HG03196 (cell line): ENCODE measurements at regions not wholly inside any gene's neighbourhood (a gene's known extent, or its start where the extent isn't known, plus 50 kb on each side); places are given as distances from the start of the nearest gene placed in this dataset.

ENCODE experiments used
- ATAC-seq: cut with Tn5 transposase; IDR thresholded peaks from one replicate; pipeline ENCODE4 v1.9.1; 2021; ENCODE audit not compliant: unreplicated experiment

DNA sequence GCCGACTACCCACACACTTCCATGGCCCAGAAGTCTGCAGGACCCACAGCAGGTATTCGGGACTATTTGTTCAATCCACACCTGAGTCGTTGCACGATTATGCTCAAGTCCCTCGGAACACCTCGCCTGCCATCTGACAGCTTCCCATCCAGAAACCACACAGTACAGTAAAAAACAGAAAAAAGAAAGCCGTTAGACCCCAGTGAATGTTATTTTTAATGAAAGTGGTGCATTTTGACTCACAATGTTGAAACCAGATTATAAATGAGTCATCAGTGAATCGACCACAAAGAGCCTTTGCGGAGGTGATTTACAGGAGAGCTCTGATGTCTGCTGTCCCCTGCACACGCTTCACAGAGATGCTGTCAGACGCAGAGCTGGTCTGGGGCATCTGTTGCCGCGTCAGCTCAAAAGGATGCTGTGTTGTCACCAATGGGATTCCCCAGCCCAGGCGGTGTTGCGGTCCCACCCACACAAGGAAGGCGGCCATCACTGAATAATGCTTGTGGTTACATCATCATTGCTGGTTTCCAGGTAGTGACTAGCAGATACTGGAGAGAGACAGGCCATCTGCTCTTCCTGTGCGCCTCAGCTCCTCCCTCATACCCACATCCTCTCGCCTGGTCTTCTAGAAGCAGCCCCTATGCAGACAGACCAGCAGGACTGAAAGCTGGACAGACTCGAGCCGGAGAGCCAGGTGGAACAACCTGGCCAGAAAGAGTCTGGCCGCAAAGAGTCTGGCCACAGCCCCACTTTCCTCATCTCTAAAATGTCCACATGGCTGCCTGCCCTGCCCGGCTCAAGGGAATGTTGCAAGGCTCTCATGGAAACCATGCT is 116.8 kb downstream of the TOMM20 start:
- peak; percentile 74 for ATAC-seq

DNA sequence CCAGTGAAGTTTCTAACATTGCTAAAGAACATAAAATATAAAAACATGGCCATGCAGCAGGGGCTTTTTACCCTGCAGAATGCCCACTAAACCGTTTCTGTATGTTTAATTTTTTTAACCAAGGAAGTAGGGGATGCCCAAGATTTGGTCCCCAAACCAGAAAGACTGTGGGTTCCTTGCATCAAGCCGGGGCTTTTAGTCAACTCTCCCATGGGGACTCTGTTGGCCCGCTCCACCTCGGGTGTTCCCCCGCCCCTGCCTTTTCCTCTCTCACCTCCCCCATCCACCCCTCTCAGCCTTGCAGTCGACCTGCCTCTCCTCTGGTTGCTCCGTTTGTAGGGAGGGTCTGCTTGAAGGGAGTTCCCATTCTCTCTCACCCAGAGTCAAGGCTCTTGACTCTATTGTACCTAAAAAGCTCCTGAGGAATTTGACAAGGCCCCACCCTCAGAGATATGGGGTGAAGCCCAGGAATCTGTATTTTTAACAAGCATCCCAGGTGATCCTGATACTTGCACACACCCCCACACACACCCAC is 117.5 kb downstream of the TOMM20 start:
- peak; percentile 13 for ATAC-seq

- no peak for ATAC-seq
Measured at GRCh38 chr1:235009561-235010306, 118.9 kb downstream of the TOMM20 start.

DNA sequence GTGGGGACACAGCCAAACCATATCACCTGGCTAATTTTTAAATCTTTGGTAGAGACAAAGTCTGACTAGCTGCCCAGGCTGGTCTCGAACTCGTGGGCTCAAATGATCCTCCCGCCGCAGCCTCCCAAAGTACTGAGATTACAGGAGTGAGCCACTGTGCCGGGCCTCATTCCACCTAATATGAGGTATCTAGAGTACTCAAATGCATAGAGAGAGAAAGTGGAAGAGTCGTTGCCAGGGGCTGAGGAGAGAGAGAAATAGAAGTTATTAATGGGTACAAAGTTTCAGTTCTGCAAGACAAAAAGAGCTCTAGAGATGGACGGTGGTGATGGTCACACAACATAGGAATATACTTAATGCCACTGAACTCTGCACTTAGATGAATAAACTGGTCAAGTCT is 119.6 kb downstream of the TOMM20 start:
- ATAC-seq: no peak

DNA sequence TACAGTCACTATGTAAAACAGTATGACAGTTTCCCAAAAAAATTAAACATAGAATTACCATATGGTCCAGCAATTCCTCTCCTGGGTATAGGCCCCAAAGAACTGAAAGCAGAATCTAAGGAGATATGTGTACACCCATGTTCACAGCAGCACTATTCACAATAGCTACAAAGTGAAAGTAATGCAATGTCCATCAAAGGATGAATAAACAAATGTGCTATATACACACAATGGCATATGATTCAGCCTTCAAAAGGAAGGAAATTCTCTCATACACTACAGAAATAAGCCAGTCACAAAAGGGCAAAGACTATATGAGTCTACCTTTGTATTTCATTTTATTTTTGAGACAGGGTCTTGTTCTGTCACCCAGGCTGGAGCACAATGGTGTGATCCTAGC is 120.4 kb downstream of the TOMM20 start:
- no peak for ATAC-seq

- ATAC-seq: no peak
Measured at GRCh38 chr1:235006816-235007215, 121.8 kb downstream of the TOMM20 start.

DNA sequence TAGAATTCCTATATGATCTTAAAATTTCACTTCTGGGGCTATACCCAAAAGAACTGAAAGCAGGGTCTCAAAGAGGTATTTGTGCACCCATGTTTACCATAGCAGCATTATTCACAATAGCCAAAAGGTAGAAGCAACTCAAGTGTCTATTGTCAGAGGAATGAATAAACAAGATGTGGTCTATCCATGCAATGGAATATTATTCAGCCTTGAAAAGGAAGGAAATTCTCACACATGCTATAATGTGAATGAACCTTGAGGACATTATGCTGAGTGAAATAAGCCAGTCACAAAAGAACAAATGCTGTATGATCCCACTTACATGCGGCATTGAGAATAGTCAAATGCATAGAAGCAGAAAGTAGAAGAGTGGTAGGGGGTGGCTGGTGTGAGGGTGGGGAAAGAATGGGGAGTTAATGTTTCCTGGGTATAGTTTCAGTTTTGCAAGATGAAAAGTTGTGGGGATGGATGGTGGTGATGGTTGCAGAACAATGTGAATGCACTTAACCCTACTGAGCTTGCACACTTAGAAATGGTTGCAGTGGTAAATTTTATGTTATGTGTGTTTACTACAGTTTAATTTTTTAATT is 122.4 kb downstream of the TOMM20 start:
- no peak for ATAC-seq

DNA sequence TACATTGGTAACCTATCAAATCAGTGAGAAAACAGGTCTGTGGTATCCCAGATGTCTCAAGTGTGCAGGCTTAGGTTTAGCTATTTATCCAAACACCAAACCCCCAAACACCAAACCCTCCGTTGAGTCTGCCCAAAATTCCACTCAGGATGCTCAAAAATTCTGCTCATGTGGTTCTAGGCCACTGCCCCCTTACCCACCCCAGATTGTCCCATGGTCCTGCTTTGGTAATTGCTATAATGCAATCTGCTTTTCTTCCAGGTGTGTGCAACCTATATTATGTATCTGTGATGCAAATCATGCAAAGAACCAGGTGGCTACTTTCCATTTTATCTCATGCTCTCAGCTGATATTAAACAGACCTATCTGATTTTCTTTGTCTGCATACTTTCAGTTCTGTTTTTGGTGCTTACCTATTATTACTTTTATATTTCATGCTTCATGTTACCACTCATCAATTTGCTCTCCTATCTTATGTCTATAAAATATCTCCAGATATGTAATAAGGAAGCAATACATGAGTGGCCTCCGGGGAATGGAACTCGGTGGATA is 123.7 kb downstream of the TOMM20 start:
- ATAC-seq: no peak

- no peak for ATAC-seq
Measured at GRCh38 chr1:235004276-235004675, 124.4 kb downstream of the TOMM20 start.

GRCh38 chr1:235002706-235003300 is 125.8 kb downstream of the TOMM20 start:
- ATAC-seq: no peak

- ATAC-seq: no peak
Measured at GRCh38 chr1:234999513-234999940, 129.1 kb downstream of the TOMM20 start.

GRCh38 chr1:234997896-234998741 is 130.5 kb downstream of the TOMM20 start:
- ATAC-seq: no peak

DNA sequence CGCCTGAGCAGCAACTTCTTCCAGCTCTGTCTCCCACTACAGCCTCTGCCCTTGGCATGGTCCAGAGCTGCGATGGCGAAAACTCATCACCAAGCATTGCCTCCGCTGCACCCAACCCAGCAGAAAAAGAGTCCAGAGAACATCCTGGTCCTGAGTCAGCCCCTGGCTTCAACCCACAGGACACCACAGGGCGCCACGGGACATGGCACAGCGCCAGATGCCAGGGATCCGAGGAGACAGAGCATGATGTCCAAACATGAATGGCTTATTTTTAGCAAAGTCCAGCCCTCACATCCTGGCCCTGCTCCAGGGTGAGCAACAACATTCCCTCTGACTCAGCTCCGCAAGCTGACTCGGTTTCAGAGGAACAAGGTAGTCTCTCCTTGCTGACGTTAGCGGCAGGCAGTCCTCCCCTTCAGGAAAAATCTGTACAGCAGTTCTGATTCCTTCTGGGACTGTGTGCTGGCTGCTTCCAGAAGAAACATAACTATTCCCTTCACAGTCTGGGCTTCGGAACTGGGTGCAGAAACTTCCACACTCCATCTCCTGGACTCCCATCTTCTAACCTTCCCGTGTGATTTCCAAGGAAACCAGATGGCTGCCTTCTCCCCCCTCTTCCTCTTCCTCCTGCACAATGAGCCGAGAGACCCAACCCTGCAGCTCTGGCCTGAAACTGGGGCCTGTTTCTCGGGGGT is 131.3 kb downstream of the TOMM20 start:
- no peak for ATAC-seq

- no peak for ATAC-seq
Measured at GRCh38 chr1:234996245-234996757, 132.3 kb downstream of the TOMM20 start.

DNA sequence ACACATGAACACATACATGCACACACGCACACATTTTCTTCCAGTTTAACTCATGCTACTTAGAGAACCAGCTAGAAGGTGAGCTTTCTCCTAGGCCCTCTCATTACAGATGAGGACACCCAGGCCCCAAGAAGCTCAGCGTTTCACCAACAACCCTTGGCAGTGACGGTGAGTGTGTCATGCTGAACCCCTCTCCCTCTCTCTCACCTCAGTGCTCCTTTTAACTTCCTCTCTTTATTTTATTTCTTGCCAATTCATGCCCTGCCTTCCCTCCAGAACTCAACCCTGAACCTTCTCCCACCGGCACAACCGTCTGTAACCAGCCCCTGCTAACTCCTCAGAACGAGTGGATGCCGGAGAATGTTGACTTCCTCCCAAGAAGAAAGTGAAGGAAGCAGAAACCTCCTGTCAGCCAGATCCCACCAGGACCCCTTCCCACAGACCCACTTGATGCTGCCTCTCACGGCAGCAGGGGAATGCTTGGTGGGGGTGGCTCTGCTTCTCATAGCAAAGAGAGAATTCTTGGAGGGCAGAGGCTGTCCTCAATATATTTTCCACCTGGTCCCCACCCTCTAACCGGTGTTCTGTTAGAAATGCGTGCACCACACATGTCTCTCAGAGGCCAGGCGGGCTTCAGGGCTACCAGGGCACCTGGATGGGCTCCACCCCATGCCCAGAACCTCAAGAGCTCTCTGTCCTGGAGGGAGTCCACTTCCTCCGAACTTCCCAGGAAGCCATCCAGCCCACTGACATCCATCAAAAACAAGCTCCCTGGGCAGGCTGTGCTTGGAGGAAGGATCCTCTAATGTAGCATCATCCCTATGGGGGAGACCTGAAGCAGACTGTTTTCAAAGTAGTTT is 134.0 kb downstream of the TOMM20 start:
- ATAC-seq: no peak

DNA sequence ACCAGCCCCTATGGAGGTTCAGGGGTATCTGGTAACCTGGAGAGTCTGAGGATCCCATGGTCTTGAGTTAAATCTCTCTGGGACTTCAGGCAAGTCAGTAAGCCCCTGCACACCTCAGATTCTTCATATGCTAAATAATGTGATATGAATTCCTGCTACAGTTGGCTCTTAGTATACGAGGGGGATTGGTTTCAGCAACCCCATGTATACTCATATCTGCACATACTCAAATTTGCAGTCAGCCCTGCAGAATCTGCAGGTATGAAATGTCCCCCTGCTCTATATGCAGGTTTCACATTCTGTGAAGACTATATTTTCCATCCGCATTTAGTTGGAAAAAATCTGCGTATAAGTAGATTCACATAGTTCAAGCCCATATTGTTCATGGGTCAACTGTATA is 136.6 kb downstream of the TOMM20 start:
- no peak for ATAC-seq

GRCh38 chr1:234990874-234991801 is 137.5 kb downstream of the TOMM20 start:
- no peak for ATAC-seq
